ENCODE measurements at regions not wholly inside any gene's neighbourhood (a gene's known extent, or its start where the extent isn't known, plus 50 kb on each side); places are given as distances from the start of the nearest gene placed in this dataset.

- TF ChIP-seq CTCF (IDR thresholded peaks at IDR 0.05) = no peak
- no peak for TF ChIP-seq POLR2A (IDR thresholded peaks at IDR 0.05)
These were observed 95.0 kb upstream of the ARMC3 start for GRCh38 chr10:22832851-22833250.

All from uterus (tissue), 2 donors.